Keratinocyte (primary cell): ENCODE measurements at regions not wholly inside any gene's neighbourhood (a gene's known extent, or its start where the extent isn't known, plus 50 kb on each side); places are given as distances from the start of the nearest gene placed in this dataset.

Experiments
- DNase-seq: peaks from one replicate; pipeline ENCODE4 v3.0.0-alpha.2; 2011; ENCODE audit warnings: low read depth, missing footprints, low spot score
- FAIRE-seq: peaks from 2 replicates; lab custom pipeline; 2011; peaks lifted over from hg19 to GRCh38; lab: Jason Lieb, UNC
- H2AFZ ChIP-seq: 2 replicates; pipeline ENCODE4 v1.6.0; 2012; ENCODE audit warnings: low read length, control low read depth, inconsistent platforms; ENCODE audit not compliant: control insufficient read depth
- H3K27ac ChIP-seq: 2 replicates; pipeline ENCODE4 v1.5.1; 2011; ENCODE audit warnings: low read length; ENCODE audit not compliant: control insufficient read depth, insufficient read depth
- H3K27me3 ChIP-seq: 3 replicates; pipeline ENCODE4 v1.6.0; 2011; ENCODE audit warnings: low read length; ENCODE audit not compliant: control insufficient read depth, insufficient read depth; ENCODE audit errors: extremely low read depth
- H3K36me3 ChIP-seq, 2 experiments: 2 replicates in 1 of 2; 3 replicates in 1 of 2; pipeline ENCODE4 v1.5.1; 2011; ENCODE audit warnings: low read length in 2 of 2, mild to moderate bottlenecking in 1 of 2; ENCODE audit not compliant: control insufficient read depth in 2 of 2, insufficient read depth in 2 of 2; ENCODE audit errors: extremely low read depth in 1 of 2
- H3K4me1 ChIP-seq: 3 replicates; pipeline ENCODE4 v1.5.1; 2011; ENCODE audit warnings: low read length; ENCODE audit not compliant: control insufficient read depth, insufficient read depth; ENCODE audit errors: extremely low read depth
- H3K4me2 ChIP-seq: 3 replicates; pipeline ENCODE4 v1.6.0; 2011; ENCODE audit warnings: low read depth, low read length; ENCODE audit not compliant: control insufficient read depth, insufficient read depth; ENCODE audit errors: extremely low read depth
- H3K4me3 ChIP-seq, 3 experiments: fragments of 200-600 bp in 1 of 3; sonication (generic) in 1 of 3; 2 replicates in 2 of 3; 3 replicates in 1 of 3; pipeline ENCODE4 v1.5.1; 2011 to 2016; ENCODE audit warnings: low read length in 3 of 3, mild to moderate bottlenecking in 3 of 3, control low read depth in 2 of 3, inconsistent platforms in 1 of 3, low read depth in 1 of 3, mixed read lengths in 1 of 3, mixed run types in 1 of 3, moderate library complexity in 1 of 3; ENCODE audit not compliant: control insufficient read depth in 2 of 3, insufficient read depth in 2 of 3; ENCODE audit errors: extremely low read depth in 1 of 3
- H3K79me2 ChIP-seq: 2 replicates; pipeline ENCODE4 v1.6.0; 2012; ENCODE audit warnings: low read length; ENCODE audit not compliant: control insufficient read depth, insufficient read depth
- H3K9ac ChIP-seq: 3 replicates; pipeline ENCODE4 v1.6.0; 2011; ENCODE audit warnings: low read length; ENCODE audit not compliant: control insufficient read depth, insufficient read depth; ENCODE audit errors: extremely low read depth
- H3K9me1 ChIP-seq: 3 replicates; pipeline ENCODE4 v1.6.0; 2011; ENCODE audit warnings: low read length; ENCODE audit not compliant: control insufficient read depth, insufficient read depth; ENCODE audit errors: extremely low read depth
- H3K9me3 ChIP-seq: 2 replicates; pipeline ENCODE4 v1.5.1; 2012; ENCODE audit warnings: low read depth, low read length; ENCODE audit not compliant: control insufficient read depth
- H4K20me1 ChIP-seq: 3 replicates; pipeline ENCODE4 v1.6.0; 2011; ENCODE audit warnings: low read length; ENCODE audit not compliant: control insufficient read depth, insufficient read depth; ENCODE audit errors: extremely low read depth
- CTCF ChIP-seq, 3 experiments: IDR thresholded peaks in 1 of 3; conservative IDR thresholded peaks in 1 of 3; optimal IDR thresholded peaks in 1 of 3; 2 replicates in 2 of 3; 3 replicates in 1 of 3; pipeline versions ENCODE3 to v1.5.1; 2011; ENCODE audit warnings: low read length in 3 of 3, mild to moderate bottlenecking in 3 of 3, moderate library complexity in 2 of 3, control low read depth in 1 of 3, inconsistent platforms in 1 of 3; ENCODE audit not compliant: insufficient read depth in 2 of 3; ENCODE audit errors: extremely low read depth in 1 of 3
- EZH2 ChIP-seq: IDR thresholded peaks from one replicate; pipeline ENCODE4 v1.6.1; 2012; ENCODE audit warnings: inconsistent platforms, mild to moderate bottlenecking, low read length, moderate library complexity
- dilution Hi-C: fragments of 300-500 bp; cut with MboI; formaldehyde crosslinking; loops from one replicate; pipeline ENCODE4 v1.7.0; 2020; ENCODE audit warnings: low sequenced_read_pairs; ENCODE audit not compliant: extremely low pct_ligation_motif_present

- H3K9me3 ChIP-seq = no peaks in the 10 kb centered on the region
- no peaks in the 10 kb centered on the region for H4K20me1 ChIP-seq
- H3K27ac ChIP-seq = no peak overlapping the region
- no peaks in the 10 kb centered on the region for H3K27me3 ChIP-seq
- no peak overlapping the region for H3K9ac ChIP-seq
- H3K4me2 ChIP-seq = no peak overlapping the region
- no peak overlapping the region for H3K4me3 ChIP-seq
- no peaks in the 10 kb centered on the region for H3K4me1 ChIP-seq
- H3K9me1 ChIP-seq = no peaks in the 10 kb centered on the region
- no peaks in the 10 kb centered on the region for H3K79me2 ChIP-seq
- TF ChIP-seq CTCF (optimal IDR thresholded peaks at IDR 0.05 in 1 of 3, IDR thresholded peaks at IDR 0.05 in 1 of 3, conservative IDR thresholded peaks at IDR 0.05 in 1 of 3; ENCODE audit: extremely low read depth in 1 of 3, insufficient read depth in 2 of 3, low read length in 3 of 3) (no peak), EZH2 (no peak)
- no peak for FAIRE-seq
- DNase-seq = no peak
- dilution Hi-C loops = no loop called here
- H3K36me3 ChIP-seq = no peaks in the 10 kb centered on the region
- no peak overlapping the region for H2AFZ ChIP-seq
Observed at GRCh38 chr3:1594940-1595339, 502.1 kb downstream of the CNTN6 start.

- H4K20me1 ChIP-seq = no peaks in the 10 kb centered on the region
Observed at GRCh38 chr3:1600206-1600605, 498.5 kb upstream of the CNTN4 start.

More at GRCh38 chr3:1600206-1600605, 498.5 kb upstream of the CNTN4 start:
- H3K9me3 ChIP-seq = no peaks in the 10 kb centered on the region
- H3K4me1 ChIP-seq = no peaks in the 10 kb centered on the region
- dilution Hi-C loops = no loop called here
- no peak overlapping the region for H3K4me3 ChIP-seq
- H3K27ac ChIP-seq = no peak overlapping the region
- no peaks in the 10 kb centered on the region for H3K79me2 ChIP-seq
- H3K27me3 ChIP-seq = no peaks in the 10 kb centered on the region
- H3K9me1 ChIP-seq = no peaks in the 10 kb centered on the region
- H3K36me3 ChIP-seq = no peaks in the 10 kb centered on the region
- no peak overlapping the region for H3K9ac ChIP-seq
- TF ChIP-seq CTCF (optimal IDR thresholded peaks at IDR 0.05 in 1 of 3, IDR thresholded peaks at IDR 0.05 in 1 of 3, conservative IDR thresholded peaks at IDR 0.05 in 1 of 3; ENCODE audit: extremely low read depth in 1 of 3, insufficient read depth in 2 of 3, low read length in 3 of 3) = no peak
- no peak for TF ChIP-seq EZH2
- no peak overlapping the region for H3K4me2 ChIP-seq
- no peak for DNase-seq
- no peak overlapping the region for H2AFZ ChIP-seq
- no peak for FAIRE-seq
